H9 (cell line): ENCODE measurements at regions not wholly inside any gene's neighbourhood (a gene's known extent, or its start where the extent isn't known, plus 50 kb on each side); places are given as distances from the start of the nearest gene placed in this dataset.
A peak's percentile ranks its signal among the peaks of the same experiment; 100 is the strongest.

Source experiments
- DNase-seq: peaks from one replicate; pipeline ENCODE4 v3.0.0-alpha.2; 2017
- H2AFZ ChIP-seq: one replicate; pipeline ENCODE4 v1.6.1; 2013; ENCODE audit warnings: mild to moderate bottlenecking, low read length, control low read depth, moderate library complexity
- H2AK5ac ChIP-seq: 2 replicates; pipeline ENCODE4 v1.6.1; 2013; ENCODE audit warnings: low read length, control low read depth, mixed read lengths; ENCODE audit not compliant: insufficient read length
- H2BK120ac ChIP-seq: one replicate; pipeline ENCODE4 v1.6.1; 2013; ENCODE audit warnings: low read depth, mild to moderate bottlenecking, low read length, control low read depth, inconsistent platforms; ENCODE audit not compliant: poor library complexity, severe bottlenecking
- H2BK12ac ChIP-seq: 2 replicates; pipeline ENCODE4 v1.6.1; 2013; ENCODE audit warnings: low read length, control low read depth, mixed read lengths, low read depth; ENCODE audit not compliant: insufficient read length
- H2BK15ac ChIP-seq: 2 replicates; pipeline ENCODE4 v1.6.1; 2013; ENCODE audit warnings: low read depth, low read length, control low read depth
- H2BK20ac ChIP-seq: one replicate; pipeline ENCODE4 v1.6.1; 2013; ENCODE audit warnings: low read depth, mild to moderate bottlenecking, low read length, control low read depth, inconsistent platforms; ENCODE audit not compliant: poor library complexity, severe bottlenecking
- H2BK5ac ChIP-seq: 2 replicates; pipeline ENCODE4 v1.6.1; 2013; ENCODE audit warnings: low read length, control low read depth, mixed read lengths; ENCODE audit not compliant: insufficient read length
- H3K14ac ChIP-seq: 2 replicates; pipeline ENCODE4 v1.6.1; 2013; ENCODE audit warnings: low read length, control low read depth; ENCODE audit not compliant: insufficient read depth
- H3K18ac ChIP-seq: 2 replicates; pipeline ENCODE4 v1.6.1; 2013; ENCODE audit warnings: low read depth, mild to moderate bottlenecking, mixed read lengths, low read length, control low read depth; ENCODE audit not compliant: insufficient read length
- H3K23ac ChIP-seq: 2 replicates; pipeline ENCODE4 v1.6.1; 2013; ENCODE audit warnings: low read length, control low read depth, mixed read lengths, low read depth; ENCODE audit not compliant: insufficient read length
- H3K23me2 ChIP-seq: 2 replicates; pipeline ENCODE4 v1.6.1; 2013; ENCODE audit warnings: low read depth, mild to moderate bottlenecking, mixed read lengths, low read length, control low read depth; ENCODE audit not compliant: insufficient read length, poor library complexity, severe bottlenecking
- H3K27ac ChIP-seq: 2 replicates; pipeline ENCODE4 v1.5.1; 2013; ENCODE audit warnings: low read length, control low read depth, mixed read lengths, low read depth; ENCODE audit not compliant: insufficient read length
- H3K27me3 ChIP-seq: 2 replicates; pipeline ENCODE4 v1.6.1; 2013; ENCODE audit warnings: low read length, control low read depth, inconsistent platforms; ENCODE audit not compliant: insufficient read depth
- H3K4ac ChIP-seq: 2 replicates; pipeline ENCODE4 v1.6.1; 2013; ENCODE audit warnings: low read depth, mild to moderate bottlenecking, control low read depth, inconsistent platforms, low read length, moderate library complexity
- H3K4me1 ChIP-seq: 2 replicates; pipeline ENCODE4 v1.6.1; 2013; ENCODE audit warnings: low read length, control low read depth, inconsistent platforms; ENCODE audit not compliant: insufficient read depth
- H3K4me2 ChIP-seq: 2 replicates; pipeline ENCODE4 v1.6.1; 2013; ENCODE audit warnings: low read length, control low read depth, mixed read lengths; ENCODE audit not compliant: insufficient read length, insufficient read depth
- H3K56ac ChIP-seq: 2 replicates; pipeline ENCODE4 v1.6.1; 2013; ENCODE audit warnings: low read depth, mild to moderate bottlenecking, mixed read lengths, low read length, control low read depth; ENCODE audit not compliant: insufficient read length
- H3K79me1 ChIP-seq: 2 replicates; pipeline ENCODE4 v1.6.1; 2013; ENCODE audit warnings: low read depth, mild to moderate bottlenecking, moderate library complexity, low read length, control low read depth, inconsistent platforms; ENCODE audit not compliant: insufficient read depth, poor library complexity, severe bottlenecking
- H3K79me2 ChIP-seq: 2 replicates; pipeline ENCODE4 v1.6.1; 2013; ENCODE audit warnings: low read length, control low read depth, inconsistent platforms; ENCODE audit not compliant: insufficient read depth
- H3K9ac ChIP-seq: 2 replicates; pipeline ENCODE4 v1.6.1; 2013; ENCODE audit warnings: low read length, control low read depth, mixed read lengths; ENCODE audit not compliant: insufficient read length; ENCODE audit errors: extremely low read depth
- H3K9me3 ChIP-seq: one replicate; pipeline ENCODE4 v1.6.1; 2013; ENCODE audit warnings: low read depth, low read length, inconsistent platforms; ENCODE audit not compliant: control insufficient read depth
- H3T11ph ChIP-seq: one replicate; pipeline ENCODE4 v1.6.1; 2013; ENCODE audit warnings: mild to moderate bottlenecking, low read length, control low read depth, inconsistent platforms
- H4K20me1 ChIP-seq: one replicate; pipeline ENCODE4 v1.6.1; 2013; ENCODE audit not compliant: control insufficient read depth, insufficient read length, insufficient read depth
- H4K5ac ChIP-seq: 2 replicates; pipeline ENCODE4 v1.6.1; 2013; ENCODE audit warnings: low read depth, mild to moderate bottlenecking, mixed read lengths, low read length, control low read depth; ENCODE audit not compliant: insufficient read length
- H4K8ac ChIP-seq: replicated peaks from 2 replicates; pipeline ENCODE4 v1.6.1; 2013; ENCODE audit warnings: low read length, control low read depth, mixed read lengths, low read depth; ENCODE audit not compliant: insufficient read length
- H4K91ac ChIP-seq: 2 replicates; pipeline ENCODE4 v1.6.1; 2013; ENCODE audit warnings: low read depth, mild to moderate bottlenecking, moderate library complexity, mixed read lengths, low read length, control low read depth; ENCODE audit not compliant: insufficient read length
- H3K27ac Mint-ChIP-seq, 3 experiments: 2 replicates in 2 of 3; 3 replicates in 1 of 3; pipeline ENCODE4 v1.8.0; 2020 to 2021; ENCODE audit warnings: mixed read lengths in 3 of 3, mild to moderate bottlenecking in 1 of 3, moderate library complexity in 1 of 3
- H3K27me3 Mint-ChIP-seq: 2 replicates; pipeline ENCODE4 v1.8.0; 2021; ENCODE audit warnings: low read depth, mild to moderate bottlenecking, moderate library complexity, mixed read lengths
- H3K36me3 Mint-ChIP-seq, 3 experiments: 2 replicates in 2 of 3; 3 replicates in 1 of 3; pipeline ENCODE4 v1.8.0; 2020 to 2021; ENCODE audit warnings: low read depth in 3 of 3, mixed read lengths in 3 of 3; ENCODE audit not compliant: insufficient read depth in 1 of 3
- H3K4me1 Mint-ChIP-seq, 2 experiments: 2 replicates each; pipeline ENCODE4 v1.8.0; 2020; ENCODE audit warnings: mixed read lengths in 2 of 2
- H3K4me3 Mint-ChIP-seq, 2 experiments: 2 replicates in 1 of 2; 3 replicates in 1 of 2; pipeline ENCODE4 v1.8.0; 2020 to 2021; ENCODE audit warnings: mild to moderate bottlenecking in 2 of 2, mixed read lengths in 2 of 2, moderate library complexity in 1 of 2
- H3K9me3 Mint-ChIP-seq, 2 experiments: 2 replicates in 1 of 2; 3 replicates in 1 of 2; pipeline ENCODE4 v1.8.0; 2020; ENCODE audit warnings: mild to moderate bottlenecking in 2 of 2, mixed read lengths in 2 of 2, moderate library complexity in 1 of 2
- CTCF ChIP-seq: fragments of 200-600 bp; sonication (generic); conservative IDR thresholded peaks from 3 replicates; pipeline ENCODE4 v1.8.0; 2021; ENCODE audit warnings: antibody characterized with exemption, mild to moderate bottlenecking
- WGBS: extraction: QIAGEN DNeasy Blood & Tissue Kit; methylation state at CpG from one replicate; pipeline ENCODE4 v1.1.7; 2013; ENCODE audit warnings: missing lambda C conversion rate, low lambda C conversion rate, mixed read lengths; ENCODE audit not compliant: insufficient read length; ENCODE audit errors: extremely low coverage; 5-methylcytosine and 5-hydroxymethylcytosine counted together

GRCh38 chr3:118729546-118729945, 305.1 kb downstream of the IGSF11 start:
- TF ChIP-seq CTCF, result peak; percentile 49
- Mint-ChIP-seq H3K27me3 (no peaks in the 10 kb centered on the region), H3K4me1 (peaks cover 0 to 8% of the 10 kb centered on the region in 2 experiments), H3K36me3 (no peaks in the 10 kb centered on the region), H3K9me3 (no peaks in the 10 kb centered on the region), H3K27ac (no peak overlapping the region), H3K4me3 (no peak overlapping the region)
- Histone ChIP-seq H3K4me1 (no peaks in the 10 kb centered on the region), H4K20me1 (no peaks in the 10 kb centered on the region), H3T11ph (no peak overlapping the region), H3K23ac (no peak overlapping the region), H2BK120ac (no peak overlapping the region), H3K4ac (no peak overlapping the region), H3K18ac (no peak overlapping the region), H4K91ac (no peak overlapping the region), H3K56ac (no peak overlapping the region), H2BK20ac (no peak overlapping the region), H3K27me3 (no peaks in the 10 kb centered on the region), H2BK15ac (no peak overlapping the region), H3K14ac (no peak overlapping the region), H2BK12ac (no peak overlapping the region), H2AFZ (no peak overlapping the region), H2BK5ac (no peak overlapping the region), H4K5ac (no peak overlapping the region), H3K27ac (no peak overlapping the region), H3K9ac (no peak overlapping the region), H3K23me2 (no peaks in the 10 kb centered on the region), H3K4me2 (no peak overlapping the region), H2AK5ac (no peak overlapping the region), H4K8ac (no peak overlapping the region), H3K79me2 (no peaks in the 10 kb centered on the region), H3K79me1 (no peaks in the 10 kb centered on the region), H3K9me3 (no peaks in the 10 kb centered on the region)
- peak; percentile 28 for DNase-seq
- WGBS, result no CpG with 5 or more reads among the region's 3 CpGs
